ENCODE measurements at regions not wholly inside any gene's neighbourhood (a gene's known extent, or its start where the extent isn't known, plus 50 kb on each side); places are given as distances from the start of the nearest gene placed in this dataset.

GRCh38 chr12:88339254-88339949 lies 197.3 kb downstream of the TMTC3 start:
- no peak overlapping the region for H3K4me3 ChIP-seq (ENCODE audit: low read depth, low read length)
- TF ChIP-seq, protein P1, sequence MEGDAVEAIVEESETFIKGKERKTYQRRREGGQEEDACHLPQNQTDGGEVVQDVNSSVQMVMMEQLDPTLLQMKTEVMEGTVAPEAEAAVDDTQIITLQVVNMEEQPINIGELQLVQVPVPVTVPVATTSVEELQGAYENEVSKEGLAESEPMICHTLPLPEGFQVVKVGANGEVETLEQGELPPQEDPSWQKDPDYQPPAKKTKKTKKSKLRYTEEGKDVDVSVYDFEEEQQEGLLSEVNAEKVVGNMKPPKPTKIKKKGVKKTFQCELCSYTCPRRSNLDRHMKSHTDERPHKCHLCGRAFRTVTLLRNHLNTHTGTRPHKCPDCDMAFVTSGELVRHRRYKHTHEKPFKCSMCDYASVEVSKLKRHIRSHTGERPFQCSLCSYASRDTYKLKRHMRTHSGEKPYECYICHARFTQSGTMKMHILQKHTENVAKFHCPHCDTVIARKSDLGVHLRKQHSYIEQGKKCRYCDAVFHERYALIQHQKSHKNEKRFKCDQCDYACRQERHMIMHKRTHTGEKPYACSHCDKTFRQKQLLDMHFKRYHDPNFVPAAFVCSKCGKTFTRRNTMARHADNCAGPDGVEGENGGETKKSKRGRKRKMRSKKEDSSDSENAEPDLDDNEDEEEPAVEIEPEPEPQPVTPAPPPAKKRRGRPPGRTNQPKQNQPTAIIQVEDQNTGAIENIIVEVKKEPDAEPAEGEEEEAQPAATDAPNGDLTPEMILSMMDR (IDR thresholded peaks at IDR 0.05; ENCODE audit: low read depth, low read length, missing control alignments): no peak
- no peak for DNase-seq (ENCODE audit: low read depth)

GRCh38 chr12:88339966-88340365 lies 197.9 kb downstream of the TMTC3 start:
- TF ChIP-seq, protein P1 (IDR thresholded peaks at IDR 0.05; ENCODE audit: low read depth, low read length, missing control alignments): no peak

GRCh38 chr12:88342251-88342806 lies 200.2 kb downstream of the TMTC3 start:
- H3K4me3 ChIP-seq (ENCODE audit: low read depth, low read length): no peak overlapping the region
- TF ChIP-seq, protein P1 (IDR thresholded peaks at IDR 0.05; ENCODE audit: low read depth, low read length, missing control alignments): no peak
- DNase-seq (ENCODE audit: low read depth): no peak

More at GRCh38 chr12:88339966-88340365, 197.9 kb downstream of the TMTC3 start:
- DNase-seq (ENCODE audit: low read depth): no peak
- no peak overlapping the region for H3K4me3 ChIP-seq (ENCODE audit: low read depth, low read length)

GRCh38 chr12:88351146-88351545 lies 209.0 kb downstream of the TMTC3 start:
- no peak overlapping the region for H3K4me3 ChIP-seq (ENCODE audit: low read depth, low read length)
- no peak for DNase-seq (ENCODE audit: low read depth)
- TF ChIP-seq, protein P1 (IDR thresholded peaks at IDR 0.05; ENCODE audit: low read depth, low read length, missing control alignments): no peak

DNA sequence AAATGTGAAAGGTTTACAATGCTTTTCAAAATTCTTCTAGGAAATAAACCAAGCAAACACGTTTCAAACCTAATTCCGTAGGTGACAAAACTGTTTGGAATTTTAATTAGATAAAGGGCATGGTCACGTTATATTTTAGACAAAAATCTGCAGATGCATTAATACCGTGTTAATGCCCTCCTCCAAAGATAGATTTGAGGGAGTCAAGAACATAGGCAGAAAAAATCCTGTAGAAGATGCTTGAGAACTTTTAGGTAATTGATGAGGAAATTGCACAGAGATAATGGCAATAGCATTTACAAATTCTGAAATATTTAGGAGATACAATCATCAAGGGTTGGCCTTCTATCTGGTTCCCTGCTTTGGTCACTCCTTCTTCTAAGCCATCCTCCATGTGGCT lies 212.6 kb downstream of the TMTC3 start:
- DNase-seq (ENCODE audit: low read depth): no peak
- TF ChIP-seq, protein P1 (IDR thresholded peaks at IDR 0.05; ENCODE audit: low read depth, low read length, missing control alignments): no peak
- no peak overlapping the region for H3K4me3 ChIP-seq (ENCODE audit: low read depth, low read length)

DNA sequence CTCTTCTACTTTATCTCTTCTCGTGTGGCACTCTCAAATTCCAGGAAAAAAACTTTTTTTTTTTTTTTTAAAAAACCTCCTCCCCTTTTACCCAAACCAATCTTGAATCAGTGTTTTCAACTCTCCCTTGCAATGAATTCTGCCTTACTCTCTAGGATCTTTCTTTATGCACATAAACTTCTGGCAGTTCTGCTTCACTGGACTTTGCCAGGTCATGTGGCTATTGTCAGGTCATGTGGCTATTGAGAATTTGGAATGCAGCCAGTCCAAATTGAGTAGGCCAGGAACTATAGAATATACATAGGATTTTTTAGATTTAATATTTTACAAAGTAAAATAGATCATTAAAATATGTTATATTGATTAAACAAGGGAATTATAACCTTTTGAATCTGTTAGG lies 218.2 kb downstream of the TMTC3 start:
- DNase-seq (ENCODE audit: low read depth): no peak
- H3K4me3 ChIP-seq (ENCODE audit: low read depth, low read length): no peak overlapping the region
- TF ChIP-seq, protein P1 (IDR thresholded peaks at IDR 0.05; ENCODE audit: low read depth, low read length, missing control alignments): no peak

- TF ChIP-seq, protein P1 (IDR thresholded peaks at IDR 0.05; ENCODE audit: low read depth, low read length, missing control alignments): no peak
- DNase-seq (ENCODE audit: low read depth): no peak
- no peak overlapping the region for H3K4me3 ChIP-seq (ENCODE audit: low read depth, low read length)
These were observed 218.8 kb downstream of the KITLG start for GRCh38 chr12:88361493-88361892.

Data from GM12864 (cell line).